Panc1 (cell line): ENCODE measurements at regions not wholly inside any gene's neighbourhood (a gene's known extent, or its start where the extent isn't known, plus 50 kb on each side); places are given as distances from the start of the nearest gene placed in this dataset.
"Not testable (repeated sequence)": the region's sequence is repeated elsewhere in the genome, so short reads cannot be mapped to it uniquely, and the experiment has no call there.

Experiments used
- POLR2AphosphoS5 ChIP-seq: IDR thresholded peaks from 2 replicates; pipeline ENCODE4 v1.6.1; 2012; ENCODE audit warnings: mild to moderate bottlenecking, low read depth, low read length, moderate library complexity
- TF ChIP-seq, protein P1 (sequence below): fragments of 450-650 bp; IDR thresholded peaks from 2 replicates; pipeline ENCODE4 v1.5.1; 2017; ENCODE audit warnings: mild to moderate bottlenecking

DNA sequence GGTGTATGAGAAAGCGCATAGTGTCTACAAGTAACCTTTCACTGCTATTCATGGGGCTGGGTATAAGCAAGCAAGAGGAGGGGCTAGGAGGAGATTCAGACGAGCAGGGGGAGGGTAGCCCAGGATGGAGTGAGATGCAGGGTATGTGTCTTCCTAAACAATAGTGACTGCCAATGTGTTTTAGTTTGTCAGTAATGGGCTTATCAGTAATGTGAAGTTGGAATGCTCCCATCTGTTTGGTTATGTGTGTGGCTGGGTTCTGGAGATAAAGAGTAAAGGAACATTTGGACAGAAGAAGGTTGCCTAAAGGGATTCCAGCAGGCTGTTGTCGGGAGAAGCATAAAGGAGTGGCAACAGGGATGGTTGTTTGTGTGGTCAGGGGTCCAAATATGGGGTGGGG, 62.7 kb upstream of the EZR start:
- not testable (repeated sequence) for TF ChIP-seq POLR2AphosphoS5
- TF ChIP-seq, protein P1, sequence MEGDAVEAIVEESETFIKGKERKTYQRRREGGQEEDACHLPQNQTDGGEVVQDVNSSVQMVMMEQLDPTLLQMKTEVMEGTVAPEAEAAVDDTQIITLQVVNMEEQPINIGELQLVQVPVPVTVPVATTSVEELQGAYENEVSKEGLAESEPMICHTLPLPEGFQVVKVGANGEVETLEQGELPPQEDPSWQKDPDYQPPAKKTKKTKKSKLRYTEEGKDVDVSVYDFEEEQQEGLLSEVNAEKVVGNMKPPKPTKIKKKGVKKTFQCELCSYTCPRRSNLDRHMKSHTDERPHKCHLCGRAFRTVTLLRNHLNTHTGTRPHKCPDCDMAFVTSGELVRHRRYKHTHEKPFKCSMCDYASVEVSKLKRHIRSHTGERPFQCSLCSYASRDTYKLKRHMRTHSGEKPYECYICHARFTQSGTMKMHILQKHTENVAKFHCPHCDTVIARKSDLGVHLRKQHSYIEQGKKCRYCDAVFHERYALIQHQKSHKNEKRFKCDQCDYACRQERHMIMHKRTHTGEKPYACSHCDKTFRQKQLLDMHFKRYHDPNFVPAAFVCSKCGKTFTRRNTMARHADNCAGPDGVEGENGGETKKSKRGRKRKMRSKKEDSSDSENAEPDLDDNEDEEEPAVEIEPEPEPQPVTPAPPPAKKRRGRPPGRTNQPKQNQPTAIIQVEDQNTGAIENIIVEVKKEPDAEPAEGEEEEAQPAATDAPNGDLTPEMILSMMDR = not testable (repeated sequence)
